Testis (tissue), 2 donors: ENCODE measurements at regions not wholly inside any gene's neighbourhood (a gene's known extent, or its start where the extent isn't known, plus 50 kb on each side); places are given as distances from the start of the nearest gene placed in this dataset.

Source experiments
- DNase-seq: peaks from one replicate; pipeline ENCODE4 v3.0.0-alpha.2; 2019
- H3K27ac ChIP-seq, 2 donors: fragments of 200-600 bp; sonication (generic); one replicate each; pipeline ENCODE4 v1.5.1; 2019
- H3K27me3 ChIP-seq: fragments of 200-600 bp; sonication (generic); one replicate; pipeline ENCODE4 v1.5.1; 2019
- H3K36me3 ChIP-seq: fragments of 200-600 bp; sonication (generic); one replicate; pipeline ENCODE4 v1.5.1; 2017; ENCODE audit warnings: low read depth; ENCODE audit errors: missing control alignments
- H3K4me1 ChIP-seq: fragments of 200-600 bp; sonication (generic); one replicate; pipeline ENCODE4 v1.5.1; 2019
- H3K4me3 ChIP-seq, 2 donors: fragments of 200-600 bp; sonication (generic); one replicate each; pipeline ENCODE4 v1.5.1; 2017 to 2019
- H3K9me3 ChIP-seq: fragments of 200-600 bp; sonication (generic); one replicate; pipeline ENCODE4 v1.5.1; 2017
- POLR2A ChIP-seq: fragments of 450-650 bp; IDR thresholded peaks from one replicate; pipeline ENCODE4 v1.6.1; 2017; ENCODE audit warnings: antibody characterized with exemption, mild to moderate bottlenecking, moderate library complexity
- WGBS, 2 donors: methylation state at CpG; one replicate each; pipeline ENCODE4 v1.1.5; 2018; 5-methylcytosine and 5-hydroxymethylcytosine counted together
- intact Hi-C: fragments of 100-400 bp; cut with DNase I; formaldehyde crosslinking; loops from one replicate; pipeline ENCODE4 v1.15.1; 2023; ENCODE audit warnings: low total_unique reads
- TF ChIP-seq, protein P1 (sequence below), 3 experiments: fragments of 450-650 bp in 2 of 3; fragments of 200-600 bp in 1 of 3; sonication (generic) in 1 of 3; IDR thresholded peaks; one replicate each; pipeline ENCODE4 v1.5.1; 2016 to 2019; ENCODE audit warnings: antibody characterized with exemption in 3 of 3, mild to moderate bottlenecking in 2 of 3, moderate library complexity in 1 of 3

DNA sequence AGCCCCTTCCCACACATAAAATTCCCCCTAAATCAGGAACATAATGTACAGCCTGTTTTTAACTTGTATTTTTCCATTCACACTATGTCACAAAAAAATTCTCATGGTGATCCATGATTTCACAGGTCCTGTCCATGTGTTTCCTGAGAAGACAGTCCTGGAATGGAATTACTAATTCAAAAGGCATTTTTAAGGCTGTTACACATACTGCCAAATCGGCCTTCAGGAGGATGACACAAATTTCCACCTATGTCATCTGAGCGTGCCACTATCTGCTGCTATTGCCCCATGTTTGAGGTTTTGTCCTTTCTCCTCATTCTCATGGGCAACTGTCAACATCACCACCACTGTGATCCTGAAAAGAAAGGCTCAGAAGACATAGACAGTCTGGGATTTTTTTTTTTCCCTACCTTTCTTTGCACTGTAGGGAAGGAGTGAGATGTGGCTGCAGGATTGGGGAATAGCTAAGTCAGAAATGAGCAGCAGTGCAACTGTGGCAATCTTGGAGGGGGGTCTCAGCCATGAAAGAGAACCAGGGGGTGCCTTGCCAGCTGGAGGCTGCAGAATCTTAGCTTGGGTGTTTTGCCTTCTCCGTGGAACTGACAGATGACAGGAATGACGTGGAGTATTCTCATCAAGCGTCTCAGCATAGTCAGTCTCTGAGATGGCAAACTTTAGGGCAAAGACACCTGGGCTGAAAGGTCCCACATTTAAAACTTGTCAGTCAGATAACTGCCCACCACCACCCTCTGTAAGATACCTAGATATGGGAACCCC is 73.4 kb downstream of the MARCHF4 start:
- no peaks in the 10 kb centered on the region for H3K36me3 ChIP-seq
- no peaks in the 10 kb centered on the region for H3K27me3 ChIP-seq
- no peak for DNase-seq
- WGBS, 2 donors, result 84 to 94% methylated on average over 5 of the region's 5 CpGs
- no peak overlapping the region for H3K4me3 ChIP-seq
- H3K9me3 ChIP-seq, result no peaks in the 10 kb centered on the region
- no peak for TF ChIP-seq POLR2A
- TF ChIP-seq, protein P1, sequence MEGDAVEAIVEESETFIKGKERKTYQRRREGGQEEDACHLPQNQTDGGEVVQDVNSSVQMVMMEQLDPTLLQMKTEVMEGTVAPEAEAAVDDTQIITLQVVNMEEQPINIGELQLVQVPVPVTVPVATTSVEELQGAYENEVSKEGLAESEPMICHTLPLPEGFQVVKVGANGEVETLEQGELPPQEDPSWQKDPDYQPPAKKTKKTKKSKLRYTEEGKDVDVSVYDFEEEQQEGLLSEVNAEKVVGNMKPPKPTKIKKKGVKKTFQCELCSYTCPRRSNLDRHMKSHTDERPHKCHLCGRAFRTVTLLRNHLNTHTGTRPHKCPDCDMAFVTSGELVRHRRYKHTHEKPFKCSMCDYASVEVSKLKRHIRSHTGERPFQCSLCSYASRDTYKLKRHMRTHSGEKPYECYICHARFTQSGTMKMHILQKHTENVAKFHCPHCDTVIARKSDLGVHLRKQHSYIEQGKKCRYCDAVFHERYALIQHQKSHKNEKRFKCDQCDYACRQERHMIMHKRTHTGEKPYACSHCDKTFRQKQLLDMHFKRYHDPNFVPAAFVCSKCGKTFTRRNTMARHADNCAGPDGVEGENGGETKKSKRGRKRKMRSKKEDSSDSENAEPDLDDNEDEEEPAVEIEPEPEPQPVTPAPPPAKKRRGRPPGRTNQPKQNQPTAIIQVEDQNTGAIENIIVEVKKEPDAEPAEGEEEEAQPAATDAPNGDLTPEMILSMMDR (IDR thresholded peaks at IDR 0.05), result no peak
- intact Hi-C loops, result no loop called here
- no peaks in the 10 kb centered on the region for H3K4me1 ChIP-seq
- H3K27ac ChIP-seq, result no peak overlapping the region

DNA sequence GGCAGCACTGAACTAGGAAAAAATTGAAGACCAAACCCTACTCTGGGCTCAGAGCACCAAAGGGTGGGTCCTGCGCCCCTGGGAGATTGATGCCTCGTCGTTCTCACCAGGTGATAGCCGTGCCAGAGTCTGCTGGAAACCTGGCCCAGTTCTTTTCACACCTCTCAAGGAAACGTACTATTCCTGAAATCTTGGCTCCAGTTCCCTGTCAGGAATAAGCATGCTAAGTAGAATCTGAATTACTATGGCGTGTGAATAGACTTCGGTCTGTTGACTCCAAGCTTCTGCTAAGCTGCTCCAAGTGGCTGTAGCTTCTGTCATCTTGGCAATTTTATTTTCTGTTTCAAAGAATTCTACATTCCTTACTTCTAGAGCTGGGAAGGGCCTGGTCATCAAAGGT is 75.4 kb downstream of the MARCHF4 start:
- H3K36me3 ChIP-seq, result no peaks in the 10 kb centered on the region
- H3K4me3 ChIP-seq, result no peak overlapping the region
- WGBS, 2 donors, result 83 to 86% methylated on average over 7 of the region's 7 CpGs
- TF ChIP-seq, protein P1 (IDR thresholded peaks at IDR 0.05), result no peak
- TF ChIP-seq POLR2A, result no peak
- H3K4me1 ChIP-seq, result no peaks in the 10 kb centered on the region
- no peaks in the 10 kb centered on the region for H3K9me3 ChIP-seq
- DNase-seq, result no peak
- no peaks in the 10 kb centered on the region for H3K27me3 ChIP-seq
- intact Hi-C loops, result no loop called here
- no peak overlapping the region for H3K27ac ChIP-seq

DNA sequence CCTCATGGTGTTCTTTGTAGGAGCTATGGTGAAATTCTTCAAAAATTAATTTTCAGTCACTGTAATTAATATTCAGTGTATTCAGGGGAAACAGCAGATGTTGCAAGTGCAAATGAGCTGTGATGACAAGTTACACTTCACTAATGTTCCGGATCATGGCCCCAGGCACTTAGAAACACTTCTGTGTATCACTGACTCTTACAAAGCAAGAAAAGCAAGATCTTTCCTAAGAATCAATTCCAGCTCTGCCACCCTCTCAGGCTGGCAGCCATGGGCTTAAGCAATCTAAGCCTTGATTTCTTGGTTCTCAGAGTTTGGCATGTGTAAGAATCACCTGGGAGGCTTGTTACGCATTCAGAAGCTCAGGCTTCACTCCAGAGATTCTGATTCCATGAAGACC is 78.0 kb downstream of the MARCHF4 start:
- intact Hi-C loops, result no loop called here
- DNase-seq, result no peak
- Histone ChIP-seq H3K4me1 (no peaks in the 10 kb centered on the region), H3K36me3 (no peaks in the 10 kb centered on the region), H3K4me3 (no peak overlapping the region), H3K9me3 (no peaks in the 10 kb centered on the region), H3K27ac (no peak overlapping the region), H3K27me3 (no peaks in the 10 kb centered on the region)
- WGBS, 2 donors, result 92 to 96% methylated on average over 2 of the region's 2 CpGs
- TF ChIP-seq, protein P1 (IDR thresholded peaks at IDR 0.05), result no peak
- no peak for TF ChIP-seq POLR2A

DNA sequence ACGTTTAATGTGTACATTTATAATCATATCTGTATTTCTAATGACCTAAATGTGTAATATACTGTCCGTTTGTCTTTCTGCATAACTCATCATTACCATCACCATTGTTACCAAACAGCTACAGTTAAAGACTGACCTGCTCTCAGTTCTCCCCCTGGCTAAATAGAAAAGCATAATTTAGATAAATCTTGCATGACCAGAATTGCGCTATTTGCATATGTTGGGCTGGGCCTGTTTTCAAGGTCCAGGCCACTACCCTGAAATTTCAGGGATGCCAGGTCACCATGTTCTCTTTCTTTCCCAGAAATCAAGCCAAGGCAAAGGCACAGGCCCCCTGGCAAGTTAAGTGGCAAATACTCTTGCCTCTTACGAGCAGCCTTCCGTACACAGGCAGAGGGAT is 78.4 kb downstream of the MARCHF4 start:
- H3K4me3 ChIP-seq, result no peak overlapping the region
- H3K27me3 ChIP-seq, result no peaks in the 10 kb centered on the region
- H3K4me1 ChIP-seq, result no peaks in the 10 kb centered on the region
- no peaks in the 10 kb centered on the region for H3K36me3 ChIP-seq
- H3K27ac ChIP-seq, result no peak overlapping the region
- no peak for DNase-seq
- TF ChIP-seq, protein P1 (IDR thresholded peaks at IDR 0.05), result no peak
- TF ChIP-seq POLR2A, result no peak
- 96 to 100% methylated on average over 3 to 5 of the region's 5 CpGs for WGBS, 2 donors
- H3K9me3 ChIP-seq, result no peaks in the 10 kb centered on the region
- intact Hi-C loops, result no loop called here

DNA sequence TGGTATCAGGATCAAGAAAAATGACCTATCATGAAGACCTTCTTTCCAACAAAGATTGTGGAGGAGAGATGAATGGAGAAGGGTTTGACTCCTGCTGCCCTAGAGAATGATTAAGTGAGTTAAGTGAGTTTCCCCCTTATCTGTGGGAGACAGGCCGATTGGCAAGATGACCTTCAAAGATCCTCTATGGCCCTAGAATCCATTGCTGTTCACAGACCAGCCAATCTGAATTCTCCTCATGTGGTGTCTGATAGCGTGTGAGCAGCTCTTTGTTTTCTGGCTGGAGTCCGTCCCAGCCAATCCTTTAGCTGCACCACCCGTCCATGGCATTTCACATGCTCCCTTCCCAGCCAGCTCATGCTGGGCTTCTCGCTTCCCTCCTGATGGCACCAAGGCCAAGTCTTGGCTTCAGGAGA is 79.4 kb downstream of the MARCHF4 start:
- intact Hi-C loops, result no loop called here
- H3K27me3 ChIP-seq, result no peaks in the 10 kb centered on the region
- TF ChIP-seq, protein P1 (IDR thresholded peaks at IDR 0.05), result no peak
- no peak for TF ChIP-seq POLR2A
- DNase-seq, result no peak
- H3K4me1 ChIP-seq, result no peaks in the 10 kb centered on the region
- H3K9me3 ChIP-seq, result no peaks in the 10 kb centered on the region
- H3K4me3 ChIP-seq, result no peak overlapping the region
- H3K27ac ChIP-seq, result no peak overlapping the region
- no peaks in the 10 kb centered on the region for H3K36me3 ChIP-seq
- WGBS, 2 donors, result 60 to 81% methylated on average over 5 of the region's 5 CpGs
